OCI-LY7 (cell line): ENCODE measurements at regions not wholly inside any gene's neighbourhood (a gene's known extent, or its start where the extent isn't known, plus 50 kb on each side); places are given as distances from the start of the nearest gene placed in this dataset.

Experiments
- CTCF ChIP-seq: fragments of 200-600 bp; sonication (generic); conservative IDR thresholded peaks from 2 replicates; pipeline ENCODE4 v1.5.1; 2014; ENCODE audit warnings: mild to moderate bottlenecking, antibody characterized with exemption, low read length, moderate library complexity, mixed read lengths
- EZH2phosphoT487 ChIP-seq: fragments of 200-600 bp; sonication (generic); IDR thresholded peaks from 2 replicates; pipeline ENCODE4 v1.6.1; 2018; ENCODE audit warnings: low read depth, borderline replicate concordance, mild to moderate bottlenecking, mixed run types, antibody characterized with exemption, low read length, moderate library complexity, mixed read lengths

GRCh38 chr14:22040781-22041125 is 367.1 kb upstream of the OR4E1 start:
- TF ChIP-seq CTCF (no peak), EZH2phosphoT487 (no peak)
